ENCODE measurements at regions not wholly inside any gene's neighbourhood (a gene's known extent, or its start where the extent isn't known, plus 50 kb on each side); places are given as distances from the start of the nearest gene placed in this dataset.

DNA sequence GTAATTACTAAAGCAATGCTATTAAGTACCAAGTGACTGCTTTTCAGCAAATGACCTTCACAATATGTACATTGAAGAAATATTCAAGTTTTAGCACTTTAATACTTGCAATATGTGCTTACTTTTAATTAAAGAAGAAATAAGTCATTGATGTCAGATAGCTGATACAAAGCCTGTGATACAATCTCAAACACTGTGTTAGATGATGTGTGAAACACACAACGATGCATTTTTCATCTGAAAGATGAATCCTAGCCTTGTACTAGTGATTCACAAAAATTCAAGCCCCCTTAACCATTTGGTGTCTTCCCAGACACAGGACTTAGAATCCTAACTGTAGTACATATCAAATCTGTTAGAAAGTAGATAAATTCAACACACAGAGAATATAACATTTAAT, 724.1 kb upstream of the ADAMTS5 start:
- H3K4me3 Mint-ChIP-seq = no peak overlapping the region
- H3K27ac Mint-ChIP-seq = no peak overlapping the region
- Histone ChIP-seq H3K36me3 (ENCODE audit: insufficient read depth, low read length) (no peaks in the 10 kb centered on the region), H3K27me3 (ENCODE audit: insufficient read depth, low read length) (no peaks in the 10 kb centered on the region), H3K27ac (ENCODE audit: low read depth, low read length) (no peak overlapping the region), H3K9me3 (ENCODE audit: control insufficient read depth in 1 of 2, low read length in 2 of 2) (no peaks in the 10 kb centered on the region), H3K4me3 (ENCODE audit: low read length in 2 of 2) (no peak overlapping the region), H3K4me1 (ENCODE audit: insufficient read depth, low read length) (no peaks in the 10 kb centered on the region)
- no peak for DNase-seq
- ChIA-PET POLR2A (ENCODE audit: partially characterized antibody) (no interaction called here), CTCF (ENCODE audit: partially characterized antibody) (no interaction called here)
- intact Hi-C loops (cut with micrococcal nuclease) = no loop called here
- no peaks in the 10 kb centered on the region for H3K27me3 Mint-ChIP-seq
- H3K4me1 Mint-ChIP-seq = no peaks in the 10 kb centered on the region
- peaks cover 0 to 15% (median 3%) of the 10 kb centered on the region in 8 donors for H3K9me3 Mint-ChIP-seq
- H3K36me3 Mint-ChIP-seq = no peaks in the 10 kb centered on the region

GRCh38 chr21:27690426-27690825, 723.5 kb upstream of the ADAMTS5 start:
- no peaks in the 10 kb centered on the region for H3K36me3 ChIP-seq (ENCODE audit: insufficient read depth, low read length)
- POLR2A ChIA-PET (ENCODE audit: partially characterized antibody) = no interaction called here
- Mint-ChIP-seq H3K27ac (no peak overlapping the region), H3K36me3 (no peaks in the 10 kb centered on the region), H3K27me3 (no peaks in the 10 kb centered on the region), H3K4me1 (no peaks in the 10 kb centered on the region), H3K9me3 (peaks cover 0 to 15% (median 3%) of the 10 kb centered on the region in 8 donors), H3K4me3 (no peak overlapping the region)
- H3K27me3 ChIP-seq (ENCODE audit: insufficient read depth, low read length) = no peaks in the 10 kb centered on the region
- no peak overlapping the region for H3K27ac ChIP-seq (ENCODE audit: low read depth, low read length)
- H3K9me3 ChIP-seq (ENCODE audit: control insufficient read depth in 1 of 2, low read length in 2 of 2) = no peaks in the 10 kb centered on the region
- CTCF ChIA-PET (ENCODE audit: partially characterized antibody) = no interaction called here
- DNase-seq = no peak
- H3K4me1 ChIP-seq (ENCODE audit: insufficient read depth, low read length) = no peaks in the 10 kb centered on the region
- H3K4me3 ChIP-seq (ENCODE audit: low read length in 2 of 2) = no peak overlapping the region
- intact Hi-C loops (cut with micrococcal nuclease) = no loop called here

DNA sequence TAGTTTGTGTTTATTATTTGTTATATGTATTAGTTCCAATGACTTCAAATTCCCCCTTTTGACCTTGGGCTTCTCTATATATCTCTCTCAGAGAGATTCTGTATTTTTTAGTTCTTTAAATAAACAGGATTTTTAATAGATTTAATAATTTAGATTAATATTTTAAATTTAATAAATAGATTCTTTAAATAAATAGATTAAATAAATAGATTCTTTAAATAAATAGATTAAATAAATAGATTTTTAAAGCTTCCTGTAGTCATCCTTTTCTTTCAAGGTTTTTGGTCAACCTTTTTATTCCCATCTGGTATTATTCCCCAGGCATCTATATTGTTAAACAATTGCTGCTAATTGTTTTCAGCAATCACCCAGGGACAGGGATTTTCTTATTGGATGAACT, 721.9 kb upstream of the ADAMTS5 start:
- CTCF ChIA-PET (ENCODE audit: partially characterized antibody) = no interaction called here
- H3K4me1 Mint-ChIP-seq = no peaks in the 10 kb centered on the region
- H3K4me1 ChIP-seq (ENCODE audit: insufficient read depth, low read length) = no peaks in the 10 kb centered on the region
- no peaks in the 10 kb centered on the region for H3K9me3 ChIP-seq (ENCODE audit: control insufficient read depth in 1 of 2, low read length in 2 of 2)
- H3K36me3 ChIP-seq (ENCODE audit: insufficient read depth, low read length) = no peaks in the 10 kb centered on the region
- no peak overlapping the region for H3K27ac ChIP-seq (ENCODE audit: low read depth, low read length)
- H3K4me3 Mint-ChIP-seq = no peak overlapping the region
- DNase-seq = no peak
- no peaks in the 10 kb centered on the region for H3K27me3 ChIP-seq (ENCODE audit: insufficient read depth, low read length)
- no peaks in the 10 kb centered on the region for H3K27me3 Mint-ChIP-seq
- H3K4me3 ChIP-seq (ENCODE audit: low read length in 2 of 2) = no peak overlapping the region
- no peaks in the 10 kb centered on the region for H3K36me3 Mint-ChIP-seq
- peaks cover 0 to 15% (median 3%) of the 10 kb centered on the region in 8 donors for H3K9me3 Mint-ChIP-seq
- POLR2A ChIA-PET (ENCODE audit: partially characterized antibody) = no interaction called here
- intact Hi-C loops (cut with micrococcal nuclease) = no loop called here
- H3K27ac Mint-ChIP-seq = no peak overlapping the region

DNA sequence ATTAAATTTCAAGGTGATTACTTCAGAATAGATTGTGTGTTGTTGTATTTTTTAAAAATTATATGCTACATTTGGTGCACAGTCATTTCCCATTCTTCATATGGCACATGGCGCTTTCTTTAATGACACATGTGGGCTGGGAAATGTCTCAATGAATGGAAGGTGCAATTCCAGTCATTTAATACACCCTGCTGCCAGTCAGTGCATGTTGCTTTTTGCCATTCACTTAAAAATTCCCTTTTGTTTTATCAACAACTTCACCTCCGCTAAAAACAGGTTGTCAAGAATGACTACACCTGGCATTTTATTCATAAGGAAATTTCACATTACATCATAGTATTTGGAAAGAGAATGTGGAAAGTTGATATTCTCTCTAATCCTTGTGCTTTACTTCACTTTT, 716.4 kb upstream of the ADAMTS5 start:
- H3K27me3 Mint-ChIP-seq = no peaks in the 10 kb centered on the region
- Histone ChIP-seq H3K36me3 (ENCODE audit: insufficient read depth, low read length) (no peaks in the 10 kb centered on the region), H3K27ac (ENCODE audit: low read depth, low read length) (no peak overlapping the region), H3K27me3 (ENCODE audit: insufficient read depth, low read length) (no peaks in the 10 kb centered on the region), H3K4me1 (ENCODE audit: insufficient read depth, low read length) (no peaks in the 10 kb centered on the region), H3K9me3 (ENCODE audit: control insufficient read depth in 1 of 2, low read length in 2 of 2) (no peaks in the 10 kb centered on the region), H3K4me3 (ENCODE audit: low read length in 2 of 2) (no peak overlapping the region)
- H3K27ac Mint-ChIP-seq = no peak overlapping the region
- no peak overlapping the region for H3K4me3 Mint-ChIP-seq
- DNase-seq = no peak
- H3K36me3 Mint-ChIP-seq = no peaks in the 10 kb centered on the region
- ChIA-PET POLR2A (ENCODE audit: partially characterized antibody) (no interaction called here), CTCF (ENCODE audit: partially characterized antibody) (no interaction called here)
- peaks cover 0 to 5% (median 1%) of the 10 kb centered on the region in 8 donors for H3K9me3 Mint-ChIP-seq
- intact Hi-C loops (cut with micrococcal nuclease) = no loop called here
- H3K4me1 Mint-ChIP-seq = no peaks in the 10 kb centered on the region

- no peaks in the 10 kb centered on the region for H3K9me3 ChIP-seq (ENCODE audit: control insufficient read depth in 1 of 2, low read length in 2 of 2)
- Mint-ChIP-seq H3K4me3 (no peak overlapping the region), H3K27me3 (no peaks in the 10 kb centered on the region), H3K4me1 (no peaks in the 10 kb centered on the region), H3K27ac (no peak overlapping the region), H3K36me3 (no peaks in the 10 kb centered on the region), H3K9me3 (peaks cover 0 to 2% (median 0%) of the 10 kb centered on the region in 8 donors)
- POLR2A ChIA-PET (ENCODE audit: partially characterized antibody) = no interaction called here
- CTCF ChIA-PET (ENCODE audit: partially characterized antibody) = no interaction called here
- no peak overlapping the region for H3K4me3 ChIP-seq (ENCODE audit: low read length in 2 of 2)
- intact Hi-C loops (cut with micrococcal nuclease) = no loop called here
- DNase-seq = no peak
- H3K4me1 ChIP-seq (ENCODE audit: insufficient read depth, low read length) = no peaks in the 10 kb centered on the region
- H3K27ac ChIP-seq (ENCODE audit: low read depth, low read length) = no peak overlapping the region
- H3K27me3 ChIP-seq (ENCODE audit: insufficient read depth, low read length) = no peaks in the 10 kb centered on the region
- no peaks in the 10 kb centered on the region for H3K36me3 ChIP-seq (ENCODE audit: insufficient read depth, low read length)
Observed at GRCh38 chr21:27681841-27682240, 715.0 kb upstream of the ADAMTS5 start.

GRCh38 chr21:27681038-27681437, 714.1 kb upstream of the ADAMTS5 start:
- Mint-ChIP-seq H3K27me3 (no peaks in the 10 kb centered on the region), H3K4me1 (no peaks in the 10 kb centered on the region), H3K27ac (no peak overlapping the region), H3K4me3 (no peak overlapping the region), H3K9me3 (peaks cover 0 to 2% (median 0%) of the 10 kb centered on the region in 8 donors), H3K36me3 (no peaks in the 10 kb centered on the region)
- ChIA-PET POLR2A (ENCODE audit: partially characterized antibody) (no interaction called here), CTCF (ENCODE audit: partially characterized antibody) (no interaction called here)
- Histone ChIP-seq H3K27ac (ENCODE audit: low read depth, low read length) (no peak overlapping the region), H3K4me3 (ENCODE audit: low read length in 2 of 2) (no peak overlapping the region), H3K9me3 (ENCODE audit: control insufficient read depth in 1 of 2, low read length in 2 of 2) (no peaks in the 10 kb centered on the region), H3K27me3 (ENCODE audit: insufficient read depth, low read length) (no peaks in the 10 kb centered on the region), H3K4me1 (ENCODE audit: insufficient read depth, low read length) (no peaks in the 10 kb centered on the region), H3K36me3 (ENCODE audit: insufficient read depth, low read length) (no peaks in the 10 kb centered on the region)
- no peak for DNase-seq
- intact Hi-C loops (cut with micrococcal nuclease) = no loop called here

DNA sequence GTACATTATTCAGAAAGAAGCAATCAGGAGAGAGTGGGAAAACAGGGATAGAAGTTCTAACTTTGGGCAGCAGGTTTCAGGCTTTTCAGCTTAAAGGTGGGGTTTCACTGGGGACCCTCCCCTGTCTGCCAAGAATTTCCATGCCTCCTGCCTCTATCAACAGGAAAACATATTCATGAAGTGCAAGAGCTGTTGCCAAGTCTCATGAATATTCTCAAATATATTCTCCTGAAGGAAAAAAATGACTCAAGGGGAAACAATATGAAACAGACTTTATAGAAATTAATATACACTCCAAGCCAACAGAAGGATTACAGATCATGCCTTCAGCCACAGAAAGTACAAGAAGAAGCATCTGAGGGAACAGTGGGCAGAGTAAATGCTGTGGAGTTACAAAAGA, 713.3 kb upstream of the ADAMTS5 start:
- ChIA-PET CTCF (ENCODE audit: partially characterized antibody) (interaction anchor here (1.2 kb wide), 1 partner anchor 10 kb away, joined by 3 read pairs; no protein-coding TSS in a partner anchor), POLR2A (ENCODE audit: partially characterized antibody) (no interaction called here)
- intact Hi-C loops (cut with micrococcal nuclease) = no loop called here
- no peak for DNase-seq
- Histone ChIP-seq H3K27ac (ENCODE audit: low read depth, low read length) (no peak overlapping the region), H3K9me3 (ENCODE audit: control insufficient read depth in 1 of 2, low read length in 2 of 2) (no peaks in the 10 kb centered on the region), H3K4me1 (ENCODE audit: insufficient read depth, low read length) (no peaks in the 10 kb centered on the region), H3K27me3 (ENCODE audit: insufficient read depth, low read length) (no peaks in the 10 kb centered on the region), H3K36me3 (ENCODE audit: insufficient read depth, low read length) (no peaks in the 10 kb centered on the region), H3K4me3 (ENCODE audit: low read length in 2 of 2) (no peak overlapping the region)
- Mint-ChIP-seq H3K9me3 (peaks cover 0 to 3% (median 0%) of the 10 kb centered on the region in 8 donors), H3K4me3 (no peak overlapping the region), H3K27me3 (no peaks in the 10 kb centered on the region), H3K36me3 (no peaks in the 10 kb centered on the region), H3K4me1 (no peaks in the 10 kb centered on the region), H3K27ac (no peak overlapping the region)

DNA sequence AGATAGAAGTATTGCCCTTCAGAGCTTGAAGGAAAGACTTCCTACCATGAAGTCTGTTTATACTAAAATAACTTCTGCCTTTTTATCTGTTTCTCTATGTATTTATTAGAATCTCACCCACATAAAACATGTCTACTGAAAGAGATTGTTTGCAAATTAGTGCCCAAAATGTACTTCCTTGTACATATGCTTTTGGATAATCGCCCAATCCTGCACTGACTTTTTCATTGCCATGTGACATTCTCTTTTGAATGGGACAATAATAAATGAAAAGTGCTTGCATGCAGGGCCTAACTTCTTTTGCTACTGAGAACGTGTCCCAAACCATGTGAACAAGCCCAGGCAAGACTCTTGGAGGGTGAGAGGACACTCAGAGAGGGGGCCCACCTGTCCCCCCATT, 711.6 kb upstream of the ADAMTS5 start:
- no peaks in the 10 kb centered on the region for H3K27me3 Mint-ChIP-seq
- ChIA-PET CTCF (ENCODE audit: partially characterized antibody) (no interaction called here), POLR2A (ENCODE audit: partially characterized antibody) (no interaction called here)
- intact Hi-C loops (cut with micrococcal nuclease) = no loop called here
- H3K4me3 Mint-ChIP-seq = no peak overlapping the region
- DNase-seq = no peak
- peaks cover 0 to 5% (median 0%) of the 10 kb centered on the region in 8 donors for H3K9me3 Mint-ChIP-seq
- Histone ChIP-seq H3K4me1 (ENCODE audit: insufficient read depth, low read length) (no peaks in the 10 kb centered on the region), H3K36me3 (ENCODE audit: insufficient read depth, low read length) (no peaks in the 10 kb centered on the region), H3K27ac (ENCODE audit: low read depth, low read length) (no peak overlapping the region), H3K4me3 (ENCODE audit: low read length in 2 of 2) (no peak overlapping the region), H3K27me3 (ENCODE audit: insufficient read depth, low read length) (no peaks in the 10 kb centered on the region), H3K9me3 (ENCODE audit: control insufficient read depth in 1 of 2, low read length in 2 of 2) (no peaks in the 10 kb centered on the region)
- H3K27ac Mint-ChIP-seq = no peak overlapping the region
- H3K4me1 Mint-ChIP-seq = no peaks in the 10 kb centered on the region
- no peaks in the 10 kb centered on the region for H3K36me3 Mint-ChIP-seq

Measured in CD4-positive, alpha-beta memory T cell (primary cell).